Stimulated activated CD8-positive, alpha-beta memory T cell treated with anti-CD3 and anti-CD28 coated beads, Interleukin-4, amount 100 ng/mL, for 1 hour (primary cell): ENCODE measurements at regions not wholly inside any gene's neighbourhood (a gene's known extent, or its start where the extent isn't known, plus 50 kb on each side); places are given as distances from the start of the nearest gene placed in this dataset.

Source experiments
- DNase-seq, 2 donors: peaks; one replicate each; pipeline ENCODE4 v3.0.0-alpha.2; 2020; ENCODE audit warnings: low read depth in 2 of 2, low spot score in 1 of 2

GRCh38 chr13:76024151-76024550 lies 388.0 kb downstream of the LMO7 start:
- DNase-seq, result no peak

DNA sequence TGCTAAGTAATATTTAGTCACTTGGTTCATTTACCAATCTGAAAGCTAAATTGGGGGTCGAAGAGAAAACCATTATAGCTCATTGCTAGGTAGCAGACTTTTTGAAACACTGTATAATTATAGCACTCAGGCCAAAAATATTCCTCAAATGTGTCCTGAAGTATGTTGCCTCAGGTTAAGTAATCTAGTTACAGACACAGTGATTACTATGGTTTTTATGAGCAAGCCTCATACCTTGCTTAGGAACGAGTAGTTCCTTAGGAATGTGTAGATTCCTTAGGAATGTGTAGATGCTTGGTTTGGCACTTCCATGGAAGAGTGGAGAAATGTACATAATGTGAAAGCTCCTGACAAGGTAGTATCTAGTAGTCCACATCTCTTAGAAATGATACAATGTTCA lies 387.5 kb downstream of the LMO7 start:
- no peak for DNase-seq

DNA sequence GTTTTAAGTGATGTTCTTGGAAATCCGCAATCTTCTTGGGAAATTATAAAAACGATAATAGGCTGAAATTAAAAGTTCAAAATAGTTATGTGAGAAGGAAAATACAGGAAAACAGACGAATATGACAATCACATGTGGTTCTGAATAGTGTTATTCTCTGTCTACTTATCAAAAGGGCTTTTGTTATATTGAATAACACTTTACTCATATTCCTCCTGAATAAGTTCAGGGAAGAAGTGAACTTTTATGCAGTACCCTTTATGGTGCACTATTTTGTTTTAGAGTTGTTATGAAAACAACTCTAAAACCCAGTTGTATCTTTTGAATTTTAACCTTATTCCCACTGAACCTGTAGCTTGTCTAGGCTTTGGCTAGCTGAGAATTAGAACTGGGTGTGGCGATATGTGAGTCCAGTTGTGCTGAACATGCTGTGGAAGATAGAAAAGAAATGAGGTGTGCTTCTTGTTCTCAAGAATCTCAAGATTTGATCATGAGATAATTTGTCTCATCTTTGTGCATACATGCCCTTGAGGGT lies 384.4 kb downstream of the LMO7 start:
- no peak for DNase-seq

DNA sequence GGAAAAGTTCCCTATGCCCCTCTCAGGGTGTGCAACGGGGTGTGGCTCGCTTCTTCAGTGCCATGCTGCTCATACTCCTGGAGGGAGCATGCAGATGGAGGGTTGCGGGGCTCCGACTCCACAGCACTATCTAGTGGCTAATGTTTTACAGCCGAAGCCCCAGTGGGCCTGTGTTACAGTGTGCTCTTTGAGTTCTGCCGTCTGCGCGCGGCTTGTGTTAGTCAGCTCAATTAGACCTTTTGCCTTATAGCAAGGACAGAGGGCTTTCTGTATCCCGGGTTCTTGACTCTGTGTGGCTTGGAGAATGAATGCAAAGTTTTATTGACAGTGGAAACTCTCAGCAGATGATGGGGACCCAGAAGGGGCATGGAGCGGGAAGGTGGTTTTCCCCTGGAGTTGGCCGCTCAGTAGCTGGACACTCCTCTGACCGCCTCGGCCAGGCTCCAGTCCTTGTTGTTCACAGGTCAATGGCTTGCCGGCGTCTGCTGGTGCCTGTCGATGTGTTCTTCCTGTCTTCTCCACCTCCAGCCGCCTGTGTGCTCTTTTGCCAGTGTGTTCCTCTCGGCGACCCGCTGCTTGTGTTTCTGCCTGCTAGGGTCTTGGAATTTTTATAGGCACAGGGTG lies 383.4 kb downstream of the LMO7 start:
- DNase-seq, result no peak

- no peak for DNase-seq
These were observed 381.9 kb downstream of the LMO7 start for GRCh38 chr13:76017861-76018556.

DNA sequence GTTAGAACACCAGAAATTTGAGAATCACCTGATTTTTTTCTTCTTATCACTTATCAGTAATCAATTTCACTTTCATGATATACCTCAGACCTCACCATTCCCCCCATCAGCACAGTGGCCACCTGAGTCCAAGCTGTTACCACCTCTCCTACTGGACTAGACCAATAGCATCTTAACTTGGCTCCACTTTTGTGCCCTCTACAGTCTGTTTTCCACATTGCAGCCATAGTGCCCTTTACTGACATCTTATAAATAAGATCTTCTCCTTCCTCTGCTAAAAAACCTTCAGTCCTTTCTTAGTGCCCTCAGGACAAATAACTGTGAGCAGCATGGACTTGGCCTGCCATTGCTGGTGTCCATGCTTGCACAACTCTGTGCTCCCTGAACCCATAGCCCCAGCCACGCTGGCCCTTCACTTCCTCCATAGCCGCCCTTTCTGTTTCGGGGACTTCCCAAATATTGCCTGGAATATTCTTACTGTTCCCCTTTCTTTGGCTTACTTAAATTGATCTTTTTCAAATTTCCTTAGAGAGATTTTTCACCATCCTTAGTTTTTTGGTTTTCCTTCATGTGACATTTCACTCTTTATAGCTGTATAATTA lies 380.8 kb downstream of the LMO7 start:
- DNase-seq, result no peak

DNA sequence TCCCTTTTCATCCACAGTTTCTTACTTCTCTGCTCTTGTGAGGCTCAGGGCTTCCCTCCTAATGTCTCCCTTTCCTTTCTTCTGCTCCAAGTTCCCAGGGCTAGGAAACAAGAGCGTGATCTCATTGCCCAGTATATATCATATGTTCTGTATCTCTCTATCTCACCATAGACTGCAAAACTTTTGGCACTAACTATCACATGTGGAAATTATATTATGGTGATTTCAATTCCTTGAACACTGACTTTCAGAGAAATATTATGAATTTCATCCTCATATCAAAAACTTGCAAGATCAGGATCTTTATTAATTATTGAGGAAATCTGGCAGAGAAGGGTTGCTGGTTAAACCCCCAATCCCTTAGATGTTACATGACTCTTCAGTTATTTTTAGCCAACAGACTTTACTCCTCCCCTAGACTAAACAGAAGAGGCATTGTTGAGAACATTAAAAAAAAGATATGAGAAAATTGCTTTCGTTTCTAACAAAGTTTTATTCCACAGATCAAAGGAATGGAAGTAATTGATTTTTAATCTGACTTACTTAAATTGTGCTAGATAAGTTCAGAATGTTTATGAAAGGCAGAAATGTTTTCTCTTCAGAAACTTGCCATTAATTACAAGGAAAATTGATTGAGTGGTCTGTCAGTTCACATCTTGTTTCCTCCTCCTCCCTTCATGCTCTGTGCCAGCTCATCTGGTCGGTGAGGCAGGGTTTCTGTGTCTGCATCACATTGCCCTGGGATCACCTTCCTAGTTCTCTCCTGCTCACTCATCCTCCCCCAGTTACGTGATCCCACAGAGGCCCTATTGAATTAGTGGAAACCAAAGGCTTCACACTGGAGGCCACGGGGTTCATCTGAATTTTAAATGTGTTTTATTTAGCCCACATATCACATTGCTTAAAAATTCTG lies 378.5 kb downstream of the LMO7 start:
- no peak for DNase-seq

GRCh38 chr13:76012091-76012721 lies 376.1 kb downstream of the LMO7 start:
- DNase-seq, result no peak

GRCh38 chr13:76009267-76009890 lies 373.2 kb downstream of the LMO7 start:
- no peak for DNase-seq

DNA sequence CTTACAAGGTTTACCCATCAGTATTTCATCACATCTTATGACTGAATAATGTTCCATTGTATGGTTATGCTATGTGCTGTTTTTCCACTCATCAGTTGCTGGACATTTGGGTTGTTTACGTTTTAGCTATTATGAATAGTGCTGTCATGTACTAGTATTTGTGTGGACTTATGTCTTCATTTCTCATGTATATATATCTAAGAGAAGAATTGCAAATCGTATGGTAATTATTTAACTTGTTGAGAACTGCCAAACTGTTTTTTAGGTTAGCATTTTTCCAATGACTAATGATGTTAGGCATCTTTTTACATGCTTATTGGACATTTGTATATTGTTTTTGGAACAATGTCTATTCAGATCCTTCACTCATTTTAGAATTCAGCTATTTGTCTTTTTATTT lies 368.3 kb downstream of the LMO7 start:
- DNase-seq, result no peak

GRCh38 chr13:76000131-76000530 lies 364.0 kb downstream of the LMO7 start:
- no peak for DNase-seq

DNA sequence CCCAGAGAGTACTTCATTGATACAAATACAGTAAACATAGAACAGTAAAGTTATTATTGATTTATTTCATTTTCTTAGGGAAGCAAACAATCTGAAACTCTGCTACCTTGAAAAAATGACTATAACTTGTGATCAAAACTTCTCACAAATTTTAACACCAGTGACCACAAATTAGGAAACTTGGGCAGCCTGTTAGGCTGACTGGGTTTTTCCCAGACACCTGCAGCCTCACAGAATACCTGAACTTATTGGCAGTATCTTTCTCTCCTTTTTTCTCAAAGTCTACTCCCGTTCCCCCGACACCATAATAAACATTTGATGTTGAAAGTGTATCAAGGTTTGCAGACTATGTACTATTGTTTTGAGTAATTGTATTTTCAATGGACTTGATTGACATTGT lies 360.5 kb downstream of the LMO7 start:
- no peak for DNase-seq

DNA sequence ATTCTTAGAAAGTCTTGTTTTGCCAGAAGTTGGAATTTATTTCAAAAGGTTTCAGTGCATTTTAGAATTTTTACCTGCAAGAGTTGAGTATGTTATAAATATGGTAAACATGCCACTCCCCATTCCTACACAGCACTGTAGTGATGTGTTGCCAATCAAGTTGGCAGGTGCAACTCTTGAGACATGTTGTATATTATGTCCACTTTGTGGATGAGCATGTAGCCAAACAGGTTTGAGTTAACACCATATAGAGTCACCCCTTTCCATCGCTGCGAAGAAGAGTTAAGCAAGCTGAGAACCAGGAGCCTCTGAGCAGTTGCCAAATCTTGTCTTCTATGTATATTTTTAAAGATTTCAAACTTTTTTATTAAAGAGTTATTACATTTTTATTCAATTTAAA lies 359.8 kb downstream of the LMO7 start:
- no peak for DNase-seq

GRCh38 chr13:75993823-75994222 lies 357.7 kb downstream of the LMO7 start:
- no peak for DNase-seq

GRCh38 chr13:75993241-75993640 lies 357.1 kb downstream of the LMO7 start:
- no peak for DNase-seq

GRCh38 chr13:75986818-75987217 lies 350.7 kb downstream of the LMO7 start:
- no peak for DNase-seq

GRCh38 chr13:75985132-75985531 lies 349.0 kb downstream of the LMO7 start:
- DNase-seq, result no peak

- DNase-seq, result no peak
These were observed 342.7 kb downstream of the LMO7 start for GRCh38 chr13:75978818-75979217.

DNA sequence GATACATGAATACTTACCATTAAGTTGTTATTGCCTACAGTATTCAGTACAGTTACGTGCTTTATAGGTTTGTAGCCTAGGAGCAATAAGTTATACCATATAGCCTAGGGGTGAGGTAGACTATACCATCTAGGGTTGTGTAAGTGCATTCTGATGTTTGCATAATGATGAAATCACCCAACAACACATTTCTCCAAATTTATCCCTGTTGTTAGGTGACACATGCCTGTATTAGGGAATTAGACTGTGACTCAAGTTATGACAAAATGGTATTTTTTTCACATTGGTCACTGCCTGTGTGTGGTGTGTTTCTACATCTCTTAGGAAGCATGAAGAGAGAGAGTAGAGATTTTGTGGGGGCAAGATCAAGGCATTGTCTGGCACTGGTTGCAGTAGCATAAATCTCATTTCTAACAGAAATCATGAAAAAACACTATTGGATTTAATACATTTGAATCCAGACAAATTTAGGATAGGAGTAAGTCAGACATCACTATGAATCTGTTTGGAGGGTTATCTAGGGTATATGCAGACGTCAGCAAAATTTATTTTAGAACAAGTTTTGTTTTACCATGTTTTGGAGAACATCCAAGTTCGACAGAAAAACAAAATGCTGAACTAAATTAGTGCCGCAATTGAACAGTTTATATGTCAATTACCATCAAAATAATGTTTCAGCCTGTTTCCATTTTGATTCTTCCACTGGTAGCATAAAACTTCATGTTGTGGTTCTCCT lies 332.1 kb downstream of the LMO7 start:
- no peak for DNase-seq

DNA sequence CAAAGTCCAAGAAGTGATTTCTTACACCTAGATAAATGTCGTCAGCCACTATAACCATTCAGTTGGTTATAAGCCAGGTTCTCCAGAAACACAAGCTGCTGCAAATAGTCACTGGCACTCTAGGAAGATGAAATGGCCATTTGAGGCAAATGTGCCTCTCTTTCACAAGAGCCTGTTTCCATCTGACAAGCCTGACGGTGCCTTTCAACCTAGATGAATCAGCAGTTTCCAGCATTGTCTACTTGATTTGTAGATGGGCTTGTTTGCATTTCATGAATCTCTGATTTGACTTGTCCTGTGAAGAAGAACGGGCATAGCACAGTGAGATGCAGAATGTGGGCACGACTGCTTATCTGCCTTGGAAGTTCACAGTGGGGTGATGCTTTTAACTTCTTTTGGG lies 327.2 kb downstream of the LMO7 start:
- DNase-seq, result no peak
